NCI-H2171 (cell line): ENCODE measurements at regions not wholly inside any gene's neighbourhood (a gene's known extent, or its start where the extent isn't known, plus 50 kb on each side); places are given as distances from the start of the nearest gene placed in this dataset.
"Not testable (repeated sequence)": the region's sequence is repeated elsewhere in the genome, so short reads cannot be mapped to it uniquely, and the experiment has no call there.

Experiments
- DNase-seq: peaks from one replicate; lab custom pipeline; 2025; lab: John Stamatoyannopoulos, UW

GRCh38 chr18:11380968-11381367, 228.4 kb upstream of the SLC35G4 start:
- DNase-seq: no peak

- DNase-seq: no peak
Measured at GRCh38 chr18:11379660-11380059, 229.7 kb upstream of the SLC35G4 start.

GRCh38 chr18:11377766-11378540, 228.6 kb upstream of the PIEZO2 start:
- DNase-seq: no peak

GRCh38 chr18:11372163-11372562, 222.8 kb upstream of the PIEZO2 start:
- no peak for DNase-seq

- DNase-seq: no peak
Measured at GRCh38 chr18:11369556-11369955, 220.2 kb upstream of the PIEZO2 start.

- no peak for DNase-seq
Measured at GRCh38 chr18:11368020-11368419, 218.7 kb upstream of the PIEZO2 start.

- DNase-seq: no peak
Measured at GRCh38 chr18:11367351-11367750, 218.0 kb upstream of the PIEZO2 start.

- peak; percentile 63 for DNase-seq
Measured at GRCh38 chr18:11366410-11366809, 217.0 kb upstream of the PIEZO2 start.

GRCh38 chr18:11362856-11363255, 213.5 kb upstream of the PIEZO2 start:
- DNase-seq: no peak

- DNase-seq: not testable (repeated sequence)
Measured at GRCh38 chr18:11361862-11362261, 212.5 kb upstream of the PIEZO2 start.

- no peak for DNase-seq
Measured at GRCh38 chr18:11357678-11358077, 208.3 kb upstream of the PIEZO2 start.

- DNase-seq: not testable (repeated sequence)
Measured at GRCh38 chr18:11344576-11344975, 195.2 kb upstream of the PIEZO2 start.

- no peak for DNase-seq
Measured at GRCh38 chr18:11343096-11343495, 193.7 kb upstream of the PIEZO2 start.

GRCh38 chr18:11342115-11342514, 192.7 kb upstream of the PIEZO2 start:
- not testable (repeated sequence) for DNase-seq

- DNase-seq: no peak
Measured at GRCh38 chr18:11339188-11339775, 189.9 kb upstream of the PIEZO2 start.

GRCh38 chr18:11336241-11336640, 186.9 kb upstream of the PIEZO2 start:
- DNase-seq: no peak

GRCh38 chr18:11327391-11328009, 178.1 kb upstream of the PIEZO2 start:
- no peak for DNase-seq

GRCh38 chr18:11324956-11325882, 175.8 kb upstream of the PIEZO2 start:
- no peak for DNase-seq

- no peak for DNase-seq
Measured at GRCh38 chr18:11324510-11324909, 175.1 kb upstream of the PIEZO2 start.

GRCh38 chr18:11323359-11323819, 174.0 kb upstream of the PIEZO2 start:
- no peak for DNase-seq

- no peak for DNase-seq
Measured at GRCh38 chr18:11322716-11323115, 173.3 kb upstream of the PIEZO2 start.

GRCh38 chr18:11322006-11322405, 172.6 kb upstream of the PIEZO2 start:
- DNase-seq: no peak
